A204.1 (cell line): ENCODE measurements at regions not wholly inside any gene's neighbourhood (a gene's known extent, or its start where the extent isn't known, plus 50 kb on each side); places are given as distances from the start of the nearest gene placed in this dataset.
"Not testable (repeated sequence)": the region's sequence is repeated elsewhere in the genome, so short reads cannot be mapped to it uniquely, and the experiment has no call there.

Experiments used
- FAIRE-seq: peaks from 2 replicates; lab custom pipeline; 2012; peaks lifted over from hg19 to GRCh38; lab: Jason Lieb, UNC

GRCh38 chr12:66733321-66733720, 54.4 kb upstream of the GRIP1 start:
- FAIRE-seq, result no peak

GRCh38 chr12:66733839-66734238, 55.0 kb upstream of the GRIP1 start:
- FAIRE-seq, result no peak

DNA sequence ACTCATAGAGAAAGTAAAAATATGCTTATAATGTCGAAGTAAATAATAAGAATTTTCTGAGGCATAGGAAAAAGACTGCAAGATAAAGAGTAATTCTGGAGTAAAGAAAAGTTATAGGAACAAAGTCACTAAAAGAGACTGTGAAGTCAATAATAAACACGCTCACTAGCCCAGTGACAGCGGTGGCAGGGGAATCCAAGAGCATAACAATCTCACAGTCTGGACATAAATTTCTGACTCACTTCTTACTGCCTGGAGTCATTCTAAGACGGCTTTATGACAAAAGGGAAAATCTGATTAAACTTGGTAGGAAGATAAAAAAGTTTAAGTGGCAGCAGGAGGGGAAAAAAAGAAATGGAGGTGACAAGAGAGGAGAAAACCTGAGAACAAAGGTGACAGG, 56.4 kb upstream of the GRIP1 start:
- no peak for FAIRE-seq

DNA sequence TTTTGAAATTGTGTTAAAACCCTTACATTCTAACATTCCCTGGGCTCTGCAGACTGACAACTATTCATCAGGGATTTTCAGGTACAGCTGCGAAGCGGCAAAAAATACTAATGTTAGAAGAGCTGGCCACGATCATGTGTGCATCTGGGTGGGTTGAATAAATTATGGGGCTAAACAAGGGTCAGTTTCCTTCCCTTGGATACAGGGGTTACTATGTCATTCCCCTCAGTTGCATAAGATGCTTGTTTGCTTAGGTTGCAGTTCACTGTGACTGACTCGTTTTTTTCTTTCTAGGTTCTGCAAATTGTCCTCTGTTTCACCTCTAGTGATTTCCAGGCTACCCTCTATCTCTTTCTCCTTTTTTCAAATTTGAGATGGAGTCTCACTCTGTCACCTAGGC, 58.1 kb upstream of the GRIP1 start:
- no peak for FAIRE-seq

GRCh38 chr12:66739266-66739665, 60.4 kb upstream of the GRIP1 start:
- FAIRE-seq, result no peak

DNA sequence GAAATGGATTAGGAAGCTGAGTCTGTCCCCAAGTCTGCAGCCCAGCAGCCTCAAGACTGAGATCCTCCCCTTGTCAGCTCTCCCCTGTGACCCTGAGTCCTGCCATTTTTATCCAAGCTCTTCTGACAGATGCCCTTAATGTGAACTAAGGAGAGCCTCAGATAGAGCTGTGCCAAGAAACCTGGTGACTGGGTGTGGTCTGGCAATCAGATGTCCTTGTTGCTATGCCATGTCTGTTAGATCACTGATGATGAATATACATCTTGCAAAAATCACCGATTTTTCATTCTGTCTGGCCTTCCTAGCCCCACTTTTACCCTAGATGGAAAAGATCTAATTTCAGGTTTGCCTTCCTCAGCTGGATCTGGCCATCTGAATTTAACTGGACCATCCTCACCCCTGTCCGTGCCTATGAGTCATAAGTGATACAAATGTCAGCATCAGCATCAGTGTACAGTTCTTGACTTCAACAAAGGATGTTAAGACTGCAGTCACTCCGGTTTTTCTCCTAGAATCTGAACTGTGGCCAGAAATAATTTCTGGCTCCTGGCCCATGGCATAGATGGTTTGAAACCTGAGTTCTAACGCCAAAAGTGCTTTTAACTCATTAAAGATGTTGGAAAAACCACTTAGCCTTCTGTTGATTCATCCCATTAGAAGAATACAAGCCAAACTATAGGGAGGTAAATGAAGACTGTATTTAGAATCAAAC, 61.2 kb upstream of the GRIP1 start:
- FAIRE-seq, result no peak

- no peak for FAIRE-seq
Observed at GRCh38 chr12:66740732-66741131, 61.9 kb upstream of the GRIP1 start.

GRCh38 chr12:66741919-66742318, 63.0 kb upstream of the GRIP1 start:
- no peak for FAIRE-seq

- no peak for FAIRE-seq
Observed at GRCh38 chr12:66742508-66743367, 63.9 kb upstream of the GRIP1 start.

DNA sequence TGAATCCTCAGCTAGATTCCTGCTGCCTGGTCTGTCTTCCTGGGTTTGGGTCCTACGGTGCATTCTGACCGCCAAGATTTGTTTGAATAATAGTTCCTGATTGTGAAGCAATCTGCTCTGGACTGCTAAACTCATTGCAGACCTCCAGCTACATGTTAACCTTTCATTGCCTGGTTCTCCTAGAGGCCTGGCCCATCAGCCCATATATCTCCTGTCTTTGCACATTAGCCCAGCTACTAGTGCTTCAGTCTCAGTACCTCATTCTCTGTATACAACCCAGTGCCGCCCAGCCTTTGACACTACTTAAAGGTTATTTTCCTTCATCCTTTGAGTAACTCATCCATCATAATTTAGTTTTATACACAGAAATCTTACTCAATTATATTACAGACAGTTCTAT, 65.6 kb upstream of the GRIP1 start:
- FAIRE-seq, result no peak

DNA sequence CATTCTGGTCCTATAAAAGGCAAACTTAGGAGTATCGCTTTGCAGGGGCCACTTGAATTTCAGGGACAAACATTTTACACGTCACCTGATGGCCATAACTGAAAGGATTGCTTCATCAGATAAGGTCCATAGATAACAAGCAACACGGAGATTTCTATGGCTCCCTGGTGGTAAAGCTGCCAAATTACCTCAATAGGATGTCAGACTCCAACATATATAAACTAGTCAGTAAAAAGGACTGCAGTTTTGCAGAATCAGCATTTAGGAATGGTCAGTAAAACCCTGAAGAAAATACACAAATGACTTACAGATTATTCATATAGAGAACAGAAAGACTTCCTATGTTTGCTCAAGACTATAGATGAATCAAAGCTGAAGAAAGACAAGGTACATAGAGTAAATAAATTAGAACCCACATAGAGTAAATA, 66.1 kb upstream of the GRIP1 start:
- no peak for FAIRE-seq

DNA sequence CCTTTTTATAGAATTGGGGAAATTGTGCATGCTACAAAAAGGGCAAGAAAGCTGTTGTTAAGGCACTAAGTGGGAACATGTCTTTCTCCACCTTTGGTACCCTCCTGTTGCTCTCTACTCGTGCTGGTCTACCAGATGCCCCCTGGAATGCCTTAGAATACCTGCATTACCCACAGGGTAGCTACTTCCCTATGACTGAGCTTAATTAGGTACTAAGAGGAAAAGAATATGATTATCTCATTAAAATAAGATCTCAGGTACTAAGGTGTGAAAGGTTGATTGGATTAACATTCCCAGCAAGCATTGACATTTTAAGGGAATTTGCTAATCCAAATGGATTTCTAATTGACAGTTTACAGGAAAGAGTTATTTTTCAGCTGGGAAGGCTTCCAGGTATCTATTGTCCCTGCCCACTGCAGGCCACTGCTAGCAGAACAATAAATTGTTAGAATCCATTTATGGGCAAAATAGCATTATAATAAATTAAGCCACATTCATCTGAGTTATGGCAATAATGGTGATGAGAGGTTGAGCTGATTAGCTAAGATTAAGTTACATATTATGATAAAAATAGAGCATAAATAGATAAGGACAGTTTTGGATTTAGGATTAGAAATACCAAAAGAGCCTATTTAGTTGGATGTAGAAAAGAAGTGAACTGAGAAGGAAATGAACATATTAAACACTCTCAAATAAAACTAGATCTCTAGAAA, 67.8 kb upstream of the GRIP1 start:
- no peak for FAIRE-seq

DNA sequence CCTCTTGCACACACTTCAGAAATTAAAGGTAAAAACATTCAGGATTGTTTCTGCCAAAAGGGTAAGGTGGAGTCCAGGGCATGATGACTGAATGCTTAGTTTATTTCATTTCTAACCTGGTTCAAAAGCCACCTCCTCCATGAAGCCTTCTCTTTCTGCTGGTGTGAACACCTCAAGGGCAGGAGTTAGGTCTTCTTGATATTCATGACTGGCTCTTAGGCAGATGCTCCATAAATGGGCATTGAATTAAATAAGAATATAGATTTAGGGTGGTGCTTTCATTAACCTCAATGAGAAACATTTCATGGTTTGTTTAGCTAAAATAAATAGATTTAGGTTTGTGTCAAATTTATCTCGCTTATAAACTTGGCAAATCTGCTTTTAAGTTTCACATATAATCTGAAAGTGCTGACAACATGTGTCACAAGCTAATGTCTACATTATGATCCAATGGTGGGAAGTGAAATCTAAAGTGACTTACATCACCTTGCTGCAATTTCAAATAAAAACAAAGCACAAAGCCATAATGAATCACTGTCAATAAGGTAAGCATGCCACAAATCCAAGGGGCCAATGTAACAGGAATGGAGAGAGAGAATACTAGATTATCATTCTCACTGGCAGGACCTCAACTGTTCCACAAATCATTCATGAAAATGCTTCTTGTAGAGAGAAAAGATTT, 72.7 kb upstream of the GRIP1 start:
- FAIRE-seq, result no peak

- no peak for FAIRE-seq
Observed at GRCh38 chr12:66753810-66754209, 74.9 kb upstream of the GRIP1 start.

DNA sequence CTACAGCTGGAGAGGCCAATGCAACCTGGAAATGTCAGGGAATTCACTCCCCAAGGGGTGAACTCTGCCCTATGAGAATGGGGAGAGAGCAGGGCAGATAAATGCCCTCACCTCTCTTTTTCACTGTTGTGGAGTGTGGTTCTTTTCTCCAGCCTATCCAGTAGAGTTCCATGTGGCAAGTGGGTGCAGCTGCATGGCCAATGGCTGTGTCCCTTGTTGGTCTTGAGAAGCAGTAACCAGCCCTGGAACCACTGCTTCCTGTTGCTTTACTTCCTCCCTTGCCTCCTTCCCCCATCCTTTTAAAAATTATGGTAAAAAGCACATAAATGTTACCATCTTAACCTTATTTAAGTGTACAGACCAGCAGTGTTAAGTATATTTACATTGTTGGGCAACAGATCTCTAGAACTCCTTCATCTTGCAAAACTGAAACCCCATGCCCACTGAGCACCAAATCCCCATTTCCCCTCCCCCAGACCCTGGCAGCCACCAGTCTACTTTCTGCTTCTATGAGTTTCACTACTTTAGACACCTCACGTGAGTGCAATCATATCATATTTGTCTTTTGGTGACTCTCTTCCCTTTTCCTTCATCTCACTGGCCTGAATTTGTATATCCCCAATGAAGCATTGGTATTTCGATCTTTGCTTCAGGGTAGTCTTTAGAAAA, 77.0 kb upstream of the GRIP1 start:
- FAIRE-seq, result no peak

DNA sequence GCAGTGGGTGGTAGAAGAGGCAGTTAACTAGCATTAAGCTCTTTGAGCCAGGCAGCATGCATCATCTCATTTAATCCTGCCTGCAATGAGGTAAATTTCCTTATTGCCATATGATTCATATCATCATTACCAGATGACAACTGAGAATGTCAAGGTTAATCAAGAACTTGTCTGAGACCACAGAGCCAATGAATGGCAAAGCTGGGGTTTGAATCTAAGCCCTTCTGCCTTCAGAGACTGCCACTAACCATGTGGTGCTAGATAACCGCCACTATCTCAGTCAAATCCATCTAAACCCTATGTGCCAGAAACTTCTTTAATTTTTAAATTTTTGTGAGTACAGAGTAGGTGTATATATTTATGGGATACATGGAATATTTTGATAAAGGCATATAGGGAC, 77.8 kb upstream of the GRIP1 start:
- no peak for FAIRE-seq

GRCh38 chr12:66760122-66760521, 81.2 kb upstream of the GRIP1 start:
- not testable (repeated sequence) for FAIRE-seq

DNA sequence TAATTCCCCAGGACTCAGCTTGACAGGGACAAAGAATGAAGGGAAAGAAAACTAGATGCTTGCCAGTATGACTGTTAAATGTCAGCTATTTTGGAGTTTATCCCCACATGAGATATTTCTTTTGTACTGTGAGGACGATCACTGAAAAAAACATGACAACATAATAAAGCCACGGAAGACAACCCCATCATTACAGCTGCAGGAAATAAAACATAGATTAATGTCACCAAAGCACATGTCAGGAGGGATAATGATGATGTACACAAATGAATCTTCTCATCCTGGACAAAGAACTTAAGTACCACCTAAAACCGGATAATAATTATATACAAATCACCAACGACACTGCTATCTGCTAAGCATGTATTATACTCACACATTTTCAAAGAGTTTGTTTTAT, 84.6 kb upstream of the GRIP1 start:
- no peak for FAIRE-seq

- FAIRE-seq, result no peak
Observed at GRCh38 chr12:66765204-66765603, 86.3 kb upstream of the GRIP1 start.

GRCh38 chr12:66767536-66767935, 88.7 kb upstream of the GRIP1 start:
- no peak for FAIRE-seq

DNA sequence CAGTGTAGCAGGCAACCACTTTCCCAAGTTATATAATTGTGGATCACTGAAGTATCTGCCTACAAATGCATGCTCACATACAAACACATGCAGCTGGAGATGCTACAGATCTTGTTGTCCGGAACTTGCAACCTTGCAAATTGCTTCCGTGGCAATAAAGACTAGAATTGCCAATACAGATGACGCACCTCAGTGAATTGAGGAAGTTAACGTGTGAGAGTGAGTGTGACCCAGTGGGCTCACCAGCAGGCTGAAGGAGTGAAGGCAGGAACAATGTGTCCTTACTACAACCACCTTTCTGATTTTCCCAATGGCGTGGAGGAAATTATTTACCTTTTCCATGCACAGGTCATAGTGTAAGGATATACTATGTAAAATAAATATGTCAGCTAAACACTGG, 89.4 kb upstream of the GRIP1 start:
- no peak for FAIRE-seq

DNA sequence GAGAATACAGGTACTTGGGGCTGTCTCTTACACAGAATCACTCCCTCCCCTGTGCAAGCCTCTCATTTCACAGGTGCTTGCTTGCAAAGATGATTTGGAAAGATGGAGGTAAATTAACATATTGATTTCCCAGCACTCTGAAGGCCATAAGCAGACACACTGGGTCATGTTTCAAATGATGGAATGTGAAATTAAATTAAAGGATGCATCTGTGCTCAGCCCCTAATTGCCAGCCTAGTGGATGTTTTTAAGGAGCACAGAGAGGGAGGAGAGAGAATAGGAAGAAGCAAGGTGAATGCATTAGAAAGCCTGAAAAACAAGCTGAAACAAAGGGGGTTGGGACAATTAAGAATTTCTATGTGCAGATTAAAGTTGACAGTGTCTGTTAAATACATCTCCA, 96.1 kb upstream of the GRIP1 start:
- no peak for FAIRE-seq
